ENCODE measurements at regions not wholly inside any gene's neighbourhood (a gene's known extent, or its start where the extent isn't known, plus 50 kb on each side); places are given as distances from the start of the nearest gene placed in this dataset.

GRCh38 chr6:143608906-143609305 lies 68.9 kb upstream of the PHACTR2 start:
- TF ChIP-seq CTCF (IDR thresholded peaks at IDR 0.05; ENCODE audit: low read length) = no peak
- no peak for TF ChIP-seq EZH2 (IDR thresholded peaks at IDR 0.05; ENCODE audit: borderline replicate concordance, low read length)
